Hindlimb muscle (tissue), 1 donor: ENCODE measurements at regions not wholly inside any gene's neighbourhood (a gene's known extent, or its start where the extent isn't known, plus 50 kb on each side); places are given as distances from the start of the nearest gene placed in this dataset.
"Not testable (repeated sequence)": the region's sequence is repeated elsewhere in the genome, so short reads cannot be mapped to it uniquely, and the experiment has no call there.

Experiments
- DNase-seq: peaks from one replicate; pipeline ENCODE4 v3.0.0-alpha.2; 2013

DNA sequence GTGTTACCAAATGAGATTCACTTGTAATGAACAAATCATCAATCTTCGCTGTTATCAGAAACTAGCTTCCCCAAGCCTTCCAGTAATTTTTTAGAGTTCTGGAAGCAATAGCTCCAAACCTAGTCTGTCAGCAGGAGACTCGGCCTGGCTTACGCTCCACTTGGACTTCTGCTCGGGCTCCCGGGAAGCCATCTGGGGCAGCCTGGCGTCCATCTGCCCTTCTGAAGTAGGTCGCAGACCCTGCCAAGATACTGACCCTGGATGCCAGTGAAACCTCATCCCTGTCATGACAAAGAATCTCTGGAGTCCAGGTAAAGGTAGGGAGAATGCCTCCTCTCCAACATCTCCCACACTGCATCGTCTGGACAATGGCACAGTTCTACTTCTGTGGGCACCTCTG is 493.8 kb upstream of the ZFP42 start:
- no peak for DNase-seq

DNA sequence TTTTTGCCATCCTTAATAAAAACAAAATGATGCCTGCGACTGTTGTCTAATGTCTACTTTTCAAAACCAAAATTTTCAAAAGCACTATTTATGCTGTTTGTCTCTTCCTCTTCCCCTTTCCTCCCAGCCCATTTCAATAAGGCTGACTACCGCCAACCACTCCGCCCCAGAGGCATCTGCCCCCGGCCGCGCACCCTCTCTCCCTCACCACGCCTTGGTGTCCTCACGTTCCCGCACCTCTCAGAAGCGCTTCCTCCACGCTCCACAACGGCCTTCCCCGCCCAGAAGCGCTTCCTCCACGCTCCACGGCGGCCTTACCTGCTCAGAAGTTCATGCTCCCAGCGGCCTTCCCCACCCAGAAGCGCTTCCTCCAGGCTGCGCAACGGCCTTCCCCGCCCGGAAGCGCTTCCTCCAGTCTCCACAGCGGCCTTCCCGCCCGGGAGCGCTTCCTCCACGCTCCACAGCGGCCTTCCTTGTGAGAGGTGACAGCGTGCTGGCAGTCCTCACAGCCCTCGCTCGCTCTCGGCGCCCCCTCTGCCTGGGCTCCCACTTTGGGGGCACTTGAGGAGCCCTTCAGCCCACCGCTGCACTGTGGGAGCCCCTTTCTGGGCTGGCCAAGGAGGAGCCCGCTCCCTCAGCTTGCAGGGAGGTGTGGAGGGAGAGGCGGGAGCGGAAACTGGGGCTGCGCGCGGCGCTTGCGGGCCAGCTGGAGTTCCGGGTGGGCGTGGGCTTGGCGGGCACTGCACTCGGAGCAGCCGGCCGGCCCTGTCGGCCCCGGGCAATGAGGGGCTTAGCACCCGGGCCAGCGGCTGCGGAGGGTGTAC is 490.4 kb upstream of the ZFP42 start:
- DNase-seq, result no peak

DNA sequence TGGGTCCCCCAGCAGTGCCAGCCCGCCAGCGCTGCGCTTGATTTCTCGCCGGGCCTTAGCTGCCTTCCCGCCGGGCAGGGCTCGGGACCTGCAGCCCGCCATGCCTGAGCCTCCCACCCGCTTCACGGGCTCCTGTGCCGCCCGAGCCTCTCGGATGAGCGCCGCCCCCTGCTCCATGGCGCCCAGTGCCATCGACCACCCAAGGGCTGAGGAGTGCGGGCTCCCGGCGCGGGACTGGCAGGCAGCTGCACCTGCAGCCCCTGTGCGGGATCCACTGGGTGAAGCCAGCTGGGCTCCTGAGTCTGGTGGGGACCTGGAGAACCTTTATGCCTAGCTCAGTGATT is 489.8 kb upstream of the ZFP42 start:
- not testable (repeated sequence) for DNase-seq

DNA sequence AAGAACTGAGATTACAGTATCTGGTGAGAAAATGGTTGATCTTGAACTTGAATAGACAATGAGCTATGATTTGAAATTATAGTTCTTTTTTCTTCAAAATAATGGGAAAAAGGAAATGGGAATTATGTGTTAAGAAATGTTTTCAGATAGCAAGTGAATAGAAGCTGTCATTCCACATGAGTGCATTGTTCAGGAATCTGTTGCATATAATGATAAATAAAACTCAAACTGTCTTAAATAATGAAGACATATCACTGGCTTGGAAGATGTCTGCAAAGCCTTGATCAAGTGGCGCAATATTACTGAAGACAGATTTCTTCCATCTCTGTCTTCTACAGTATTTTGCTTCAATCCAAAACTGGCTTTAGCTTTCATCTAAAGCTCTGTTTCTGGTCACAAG is 479.3 kb upstream of the ZFP42 start:
- no peak for DNase-seq

DNA sequence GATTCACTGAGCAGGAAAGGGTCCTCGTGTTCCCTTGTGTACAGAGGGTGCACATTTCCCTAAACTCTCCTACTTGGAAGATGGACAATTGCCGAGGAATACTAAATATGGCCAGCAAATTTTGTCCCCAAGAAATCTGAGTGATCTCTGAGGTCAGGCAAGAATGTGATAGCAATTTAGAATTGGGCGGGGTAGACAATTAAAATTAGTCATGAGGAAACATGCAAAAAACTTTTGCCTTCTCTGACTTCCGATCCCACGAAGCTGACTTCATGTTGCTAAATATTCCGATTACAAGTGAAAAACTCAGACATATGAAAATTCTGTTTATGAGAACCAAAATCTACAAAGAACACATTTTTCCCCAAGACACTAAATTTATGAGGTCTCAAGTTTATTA is 453.9 kb upstream of the ZFP42 start:
- no peak for DNase-seq

DNA sequence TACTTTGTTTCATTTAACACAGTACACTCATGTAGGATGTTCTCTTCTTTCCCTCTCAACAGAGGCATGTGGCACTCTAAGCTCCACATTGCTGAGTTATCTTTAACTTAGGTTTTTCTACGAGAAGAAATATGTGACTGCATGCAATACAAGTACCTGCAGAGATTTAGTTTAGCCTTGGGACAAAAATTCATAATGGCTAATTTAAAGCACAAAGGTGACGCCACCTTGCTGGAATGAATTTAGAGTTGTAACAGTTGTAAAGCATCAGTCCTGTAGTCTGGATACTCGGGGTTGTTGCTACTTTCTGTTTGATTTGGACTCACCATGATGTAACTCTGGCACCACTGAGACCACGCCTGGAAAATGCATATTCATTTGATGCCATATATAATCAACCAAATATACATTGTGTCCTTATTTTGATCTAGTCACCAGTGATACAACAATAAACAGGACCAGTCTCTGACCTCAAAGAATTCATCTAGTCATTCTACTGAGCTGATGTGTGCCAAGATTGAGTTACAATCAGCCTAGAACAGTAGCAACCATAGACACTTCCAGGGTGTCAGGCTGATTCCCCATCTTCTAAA is 451.0 kb upstream of the ZFP42 start:
- no peak for DNase-seq

DNA sequence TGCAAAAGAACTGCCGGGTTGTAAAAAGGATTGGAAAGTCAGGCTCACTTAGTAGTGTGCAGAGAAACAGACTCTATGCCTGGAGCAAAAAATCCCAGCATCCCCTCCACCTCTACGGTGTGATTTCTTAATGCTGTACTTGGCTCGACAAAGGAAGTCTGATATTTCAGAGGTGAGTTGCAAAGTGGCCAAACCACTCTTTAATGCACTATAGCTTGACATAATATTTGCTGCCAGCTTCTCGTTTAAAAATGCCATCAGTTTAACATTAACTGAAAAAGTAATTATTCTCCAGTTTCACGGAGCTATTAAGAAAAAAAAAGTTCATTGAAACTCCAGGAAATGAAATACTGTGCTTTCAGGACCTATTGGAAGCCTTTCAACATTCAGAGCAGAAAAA is 448.3 kb upstream of the ZFP42 start:
- peak; percentile 66 for DNase-seq

DNA sequence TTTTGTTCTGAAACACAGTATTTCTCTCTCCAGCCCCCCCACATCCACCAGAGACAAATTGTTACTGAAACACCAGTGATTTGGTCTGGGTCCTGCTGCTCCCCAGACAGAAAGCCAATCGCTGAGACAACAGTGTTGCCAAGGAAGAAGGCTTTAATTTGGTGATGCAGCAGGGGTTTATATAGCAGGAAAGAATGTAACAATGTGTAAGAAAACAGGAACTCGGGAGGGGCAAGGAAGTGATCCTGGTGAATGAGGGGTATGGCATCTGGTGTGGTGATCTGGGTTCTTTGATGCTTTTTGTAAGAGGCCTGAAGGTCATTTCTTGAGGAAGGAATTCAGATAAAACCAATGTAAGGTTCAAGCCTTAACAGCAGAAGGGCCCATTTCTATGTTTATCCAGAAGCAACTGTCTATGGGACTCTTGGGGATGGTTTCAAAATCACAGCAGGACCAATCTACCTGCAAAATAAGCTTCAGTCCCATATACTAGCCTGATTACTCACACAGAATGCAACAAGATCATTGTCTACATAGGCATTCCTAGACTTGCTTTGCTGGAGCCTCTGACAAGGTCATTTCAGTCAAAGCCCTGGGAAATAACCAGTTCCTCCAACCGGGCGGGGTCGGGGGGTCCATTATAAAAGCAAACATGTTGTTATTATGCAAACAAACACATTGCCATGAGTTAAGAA is 445.2 kb upstream of the ZFP42 start:
- no peak for DNase-seq

DNA sequence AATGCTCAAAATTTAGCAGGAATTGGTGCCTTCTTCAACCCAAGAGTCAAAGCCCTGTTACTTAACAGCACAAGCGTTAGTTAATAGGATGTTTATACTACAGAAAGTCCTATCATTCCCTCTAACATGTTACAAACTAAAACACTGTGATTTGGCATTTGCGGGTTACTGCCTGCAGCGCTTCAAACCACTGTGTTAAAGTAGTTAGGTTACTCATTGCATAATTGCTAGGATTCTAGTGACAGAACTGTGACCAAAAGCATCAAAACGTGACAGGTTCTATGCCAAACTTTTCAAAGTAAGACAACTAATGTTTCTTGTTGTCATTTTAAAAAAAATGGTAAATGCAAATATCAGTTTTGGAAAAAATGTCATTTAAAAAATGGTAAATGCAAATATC is 442.8 kb upstream of the ZFP42 start:
- no peak for DNase-seq

DNA sequence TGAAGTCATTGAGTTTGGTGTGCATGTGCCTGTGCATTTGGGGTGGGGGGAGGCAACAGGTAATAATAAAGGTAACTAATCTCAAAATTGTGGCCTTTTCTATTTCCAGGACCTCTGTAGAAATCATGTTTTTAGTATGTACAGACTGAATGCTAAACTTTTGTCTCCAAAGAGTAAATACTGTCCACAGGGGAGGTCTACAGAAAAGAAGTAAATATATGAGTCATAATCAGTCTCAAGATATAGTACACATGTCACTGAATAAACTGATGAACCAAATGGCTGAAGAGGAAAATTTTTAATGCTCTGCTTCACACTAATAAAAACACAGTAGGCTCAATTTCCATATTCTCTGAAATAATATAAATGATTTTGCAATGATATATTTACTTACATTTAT is 440.4 kb upstream of the ZFP42 start:
- DNase-seq, result no peak

DNA sequence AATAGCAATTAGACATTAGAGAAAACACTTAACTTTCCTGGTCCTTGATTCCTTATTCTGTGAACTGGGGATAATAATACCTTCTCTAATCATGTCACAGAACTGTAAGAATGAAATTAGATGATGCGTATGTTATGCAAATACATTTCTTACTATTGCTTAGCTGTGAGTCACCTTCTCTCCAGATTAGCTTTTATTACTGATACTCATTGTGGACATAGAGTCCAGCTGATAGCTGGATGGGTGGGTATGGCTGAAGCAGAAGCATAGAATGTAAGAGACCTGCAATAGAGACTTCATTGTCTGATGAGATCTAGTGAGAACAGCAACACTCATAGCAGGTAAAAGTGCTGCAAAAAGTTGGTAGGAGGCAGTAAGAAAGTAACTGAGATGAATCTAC is 437.2 kb upstream of the ZFP42 start:
- DNase-seq, result no peak

DNA sequence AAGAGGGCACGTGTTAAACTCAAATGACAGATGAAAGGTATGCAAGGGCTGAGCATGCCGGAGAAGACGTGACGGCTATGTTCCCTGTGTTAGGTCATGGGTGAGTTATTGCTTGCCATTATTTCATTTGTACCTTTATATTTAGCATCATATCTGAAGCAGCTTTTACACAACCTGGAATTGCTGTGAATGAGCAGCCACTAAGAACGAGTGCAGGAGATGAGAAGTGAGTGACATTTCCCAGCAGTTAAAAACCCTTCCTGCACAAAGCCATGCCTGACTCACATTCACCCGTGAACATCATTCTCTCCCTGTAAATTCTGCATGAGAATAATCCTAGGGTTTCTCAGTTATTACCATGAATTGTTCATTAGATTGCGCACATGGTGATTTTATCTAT is 433.2 kb upstream of the ZFP42 start:
- DNase-seq, result no peak

DNA sequence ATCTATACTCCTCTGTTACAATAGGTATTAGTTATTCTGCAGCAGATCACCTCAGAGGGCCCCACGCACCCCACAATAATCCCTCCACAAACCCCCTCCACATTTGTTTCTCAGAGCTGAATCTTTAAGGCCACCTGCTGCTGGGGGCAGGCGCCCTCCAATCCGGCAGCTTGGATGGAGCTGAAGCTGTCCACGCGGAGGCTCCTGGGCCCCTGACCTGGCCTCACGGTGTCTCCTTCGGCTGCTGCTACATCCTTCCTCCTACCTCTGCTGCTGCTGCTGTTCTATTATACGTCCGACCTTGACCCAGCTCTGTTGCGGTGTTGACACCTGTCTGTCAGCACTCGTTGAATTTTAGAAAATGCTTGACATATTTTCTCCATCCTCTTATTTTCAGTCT is 430.2 kb upstream of the ZFP42 start:
- no peak for DNase-seq

DNA sequence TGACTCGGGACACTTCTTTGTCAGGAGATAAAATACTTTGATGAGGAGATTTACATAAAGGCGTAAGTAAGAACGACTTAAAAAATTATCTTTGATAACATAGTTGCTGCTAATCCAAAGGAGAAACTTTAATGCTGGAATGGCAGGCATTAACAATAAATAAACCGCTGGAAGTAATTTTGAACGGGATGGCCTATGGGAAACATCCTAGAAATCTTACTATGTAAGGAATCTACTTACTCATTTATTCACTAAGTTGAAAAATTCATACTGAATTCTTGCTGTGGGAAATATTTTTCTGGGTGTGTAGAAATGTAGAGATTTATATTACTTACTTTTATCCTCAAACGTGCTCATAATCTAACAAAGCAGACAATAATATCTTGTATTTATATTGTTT is 425.7 kb upstream of the ZFP42 start:
- DNase-seq, result no peak

DNA sequence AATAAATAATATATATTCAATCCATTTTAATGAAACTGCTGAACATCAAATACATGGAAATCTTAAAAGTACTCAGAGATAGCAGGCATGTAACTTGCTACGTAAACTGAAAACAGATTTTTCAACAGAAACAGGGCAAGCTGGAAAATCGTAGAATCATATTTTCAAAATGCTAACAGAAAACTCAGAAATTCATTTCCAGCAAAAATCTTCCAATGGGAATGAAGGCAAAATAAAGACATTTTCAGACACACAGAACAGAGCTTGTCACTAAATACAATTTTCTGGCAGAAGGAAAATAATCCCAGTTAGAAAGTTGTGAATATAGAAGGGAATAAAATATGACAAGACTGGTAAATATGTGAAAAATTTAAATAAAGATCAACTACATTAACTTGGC is 419.9 kb upstream of the ZFP42 start:
- DNase-seq, result no peak

DNA sequence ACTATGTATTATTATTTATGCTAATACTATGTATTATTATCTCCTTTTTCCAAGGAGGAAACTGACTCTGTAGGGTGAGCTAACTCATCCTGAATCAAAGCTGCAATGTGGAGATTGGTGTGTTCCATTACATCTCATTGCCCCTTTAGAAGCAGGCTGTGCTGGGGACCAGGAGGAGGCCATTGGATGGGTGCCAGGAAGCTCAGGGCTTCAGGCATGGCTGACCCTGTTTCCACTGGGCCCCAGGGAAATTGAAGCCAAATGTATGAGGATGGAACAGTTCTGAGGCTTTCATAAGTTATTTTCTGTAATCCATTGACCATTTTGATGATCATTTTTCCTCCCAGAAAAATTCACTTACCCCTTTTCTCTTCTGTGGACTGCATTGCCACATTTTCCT is 418.8 kb upstream of the ZFP42 start:
- DNase-seq, result no peak

DNA sequence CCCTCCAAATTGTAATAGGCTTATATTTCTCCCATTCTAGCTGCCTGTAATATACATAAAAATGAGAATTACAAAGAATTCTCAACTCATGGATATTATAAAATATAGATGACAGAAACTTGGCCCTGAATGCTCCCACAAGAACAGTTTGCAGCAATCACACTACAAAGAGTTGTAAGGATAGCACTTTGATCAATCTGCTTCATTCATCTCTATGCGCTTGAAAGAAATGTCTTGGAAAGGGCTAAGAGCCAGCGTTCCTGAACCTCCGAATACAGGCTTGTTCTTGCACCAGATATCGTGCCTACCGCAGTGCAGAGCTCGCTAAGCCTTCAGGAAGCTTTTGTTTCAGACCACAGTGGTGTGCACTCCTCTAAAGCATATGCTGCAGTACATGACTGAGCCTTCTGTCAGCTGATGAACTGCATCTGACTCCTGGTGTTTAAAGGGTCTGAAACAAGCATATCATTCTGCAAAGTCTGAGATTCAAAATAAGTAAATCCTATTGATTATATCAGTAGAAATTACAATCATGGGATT is 417.6 kb upstream of the ZFP42 start:
- no peak for DNase-seq

DNA sequence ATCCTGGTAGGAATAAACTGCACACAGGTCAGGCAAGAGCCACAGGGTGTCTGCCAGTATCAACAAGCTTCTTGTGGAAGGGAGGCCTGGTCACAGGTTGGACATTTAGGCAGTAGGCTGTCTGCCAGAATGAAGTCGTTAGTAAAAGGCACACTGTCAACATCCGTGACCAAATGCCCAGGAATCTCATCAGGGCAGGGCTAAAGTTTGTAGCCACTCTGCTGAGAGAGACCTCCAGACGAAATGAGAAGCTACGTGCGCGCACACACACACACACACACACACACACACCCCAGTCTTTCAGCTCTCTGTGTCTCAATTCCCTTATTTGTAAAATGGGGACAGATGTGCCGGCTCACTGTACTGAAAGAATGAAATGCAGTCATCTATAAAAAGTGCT is 408.7 kb upstream of the ZFP42 start:
- no peak for DNase-seq

DNA sequence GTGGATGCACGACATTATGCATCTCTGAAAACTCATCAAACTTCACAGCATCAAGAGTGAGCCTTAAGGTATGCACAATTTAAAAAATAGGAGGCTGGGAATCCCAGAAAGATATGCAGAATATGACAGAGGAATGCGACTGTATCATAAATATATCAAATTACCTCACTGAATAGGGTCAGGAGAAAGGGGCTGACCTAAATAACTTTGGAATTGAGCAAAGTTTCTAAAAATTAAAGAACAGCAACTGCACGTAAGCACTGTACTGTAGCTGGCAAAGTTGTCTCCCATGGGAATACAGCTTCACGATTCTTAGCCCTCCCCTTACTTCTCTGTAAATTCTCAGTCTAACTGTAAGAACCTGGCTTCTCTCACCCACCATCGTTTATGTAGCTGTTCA is 397.4 kb upstream of the ZFP42 start:
- no peak for DNase-seq

DNA sequence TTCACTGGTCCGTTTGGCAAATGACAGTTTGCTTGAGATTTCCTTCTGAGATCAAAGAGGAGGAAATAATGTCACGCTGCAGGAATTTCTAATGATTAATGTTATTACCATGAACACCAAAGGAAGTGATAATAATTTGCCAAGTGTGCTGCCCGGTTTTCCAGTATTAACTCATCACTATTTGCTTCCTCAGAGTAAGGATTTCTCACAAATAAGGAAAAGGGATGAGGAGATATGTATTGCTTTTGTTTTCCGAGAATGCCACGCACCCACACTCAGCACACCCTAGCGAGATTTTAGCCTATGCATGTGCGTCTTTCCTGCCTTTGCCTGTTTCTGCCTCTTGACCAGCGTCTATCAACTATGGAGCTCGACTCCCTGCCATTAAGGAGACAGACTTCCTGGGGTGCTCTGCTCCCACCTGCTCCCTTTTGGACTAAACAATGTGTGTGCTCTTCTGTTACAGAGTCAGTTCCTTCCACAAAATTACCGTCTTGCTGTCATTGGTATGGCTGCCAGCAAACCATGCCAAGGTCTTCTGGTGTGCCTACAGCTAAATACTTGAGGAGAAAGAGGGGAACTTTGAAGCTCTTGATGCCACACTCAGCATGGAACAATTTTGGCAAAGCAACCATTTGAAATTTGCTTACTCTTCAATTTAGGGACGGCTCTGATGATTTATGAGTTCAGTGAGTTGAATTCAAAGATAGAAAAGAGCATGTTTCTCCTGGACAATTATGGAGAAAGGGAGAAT is 393.1 kb upstream of the ZFP42 start:
- no peak for DNase-seq

DNA sequence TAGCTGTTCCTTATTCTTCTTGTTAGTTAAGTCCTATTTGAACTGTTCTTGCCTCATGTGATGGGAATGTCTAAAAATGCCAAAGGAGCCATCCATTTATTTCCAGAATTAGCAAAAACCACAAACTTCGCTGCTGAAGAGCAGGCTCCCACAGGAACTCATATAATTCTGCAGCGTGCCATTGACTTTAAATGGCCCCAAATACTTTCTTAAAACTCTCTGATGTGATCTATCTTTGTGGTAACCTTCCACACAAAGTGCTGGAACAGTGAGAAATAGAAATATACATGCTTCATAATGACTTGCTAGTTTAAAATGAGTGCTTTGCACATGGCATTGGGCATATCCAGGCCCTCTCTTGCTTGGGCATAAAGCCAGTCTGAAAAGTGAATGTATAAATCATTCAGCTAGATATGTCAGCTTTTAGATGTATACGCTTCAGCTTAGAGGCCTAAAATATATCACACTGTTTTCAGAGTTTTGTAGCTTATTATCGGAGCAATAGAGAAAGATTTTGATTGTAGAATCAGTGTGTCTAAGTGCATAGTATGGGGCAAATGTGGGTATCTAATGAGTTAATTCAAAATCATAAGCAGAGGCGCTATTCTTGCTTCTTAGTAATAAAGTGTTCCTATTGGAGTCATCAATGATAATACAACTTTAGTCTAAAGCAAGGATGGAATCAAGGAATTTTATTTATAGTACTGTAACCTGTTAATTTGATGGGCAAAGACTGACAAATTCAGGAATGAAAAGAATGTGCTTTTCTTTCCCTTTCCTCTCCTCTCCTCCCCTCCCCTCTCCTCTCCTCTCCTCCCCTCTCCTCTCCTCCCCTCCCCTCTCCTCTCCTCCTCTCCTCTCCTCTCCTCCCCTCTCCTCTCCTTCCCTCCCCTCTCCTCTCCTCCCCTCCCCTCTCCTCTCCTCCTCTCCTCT is 392.2 kb upstream of the ZFP42 start:
- DNase-seq, result no peak

DNA sequence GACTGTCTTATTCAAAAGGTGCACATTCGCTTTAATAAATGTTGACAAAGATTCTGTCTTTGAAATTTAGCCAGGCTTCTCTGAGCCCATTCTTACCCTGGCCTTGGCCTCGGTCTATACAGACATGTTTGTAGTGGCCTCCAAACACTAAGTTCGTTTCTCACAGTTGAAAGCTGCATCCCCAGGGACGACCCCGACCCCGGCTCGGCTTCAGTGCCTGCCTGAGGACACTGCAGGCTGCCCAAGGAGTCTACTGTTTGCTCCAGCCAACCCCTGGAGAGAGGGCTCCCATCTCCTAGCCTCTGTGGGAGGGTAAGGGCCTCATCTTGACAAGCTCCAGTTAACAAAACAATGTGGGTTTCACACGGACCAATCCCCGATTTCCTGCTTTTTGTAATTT is 390.6 kb upstream of the ZFP42 start:
- DNase-seq, result no peak
